Progenitor cell of endocrine pancreas (in vitro differentiated cells): ENCODE measurements at regions not wholly inside any gene's neighbourhood (a gene's known extent, or its start where the extent isn't known, plus 50 kb on each side); places are given as distances from the start of the nearest gene placed in this dataset.

Source experiments
- DNase-seq: peaks from one replicate; pipeline ENCODE4 v3.0.0; 2021; ENCODE audit warnings: low spot score; ENCODE audit not compliant: unreplicated experiment
- H3K27ac Mint-ChIP-seq: 2 replicates; pipeline ENCODE4 v1.8.0; 2021; ENCODE audit warnings: mild to moderate bottlenecking, moderate library complexity, mixed read lengths
- H3K27me3 Mint-ChIP-seq: 2 replicates; pipeline ENCODE4 v1.8.0; 2021; ENCODE audit warnings: mixed read lengths
- H3K36me3 Mint-ChIP-seq: 2 replicates; pipeline ENCODE4 v1.8.0; 2022; ENCODE audit warnings: mixed read lengths; ENCODE audit not compliant: insufficient read depth
- H3K4me1 Mint-ChIP-seq: 2 replicates; pipeline ENCODE4 v1.8.0; 2021; ENCODE audit warnings: low read depth, mixed read lengths
- H3K4me3 Mint-ChIP-seq: 2 replicates; pipeline ENCODE4 v1.8.0; 2021; ENCODE audit warnings: low read depth, mild to moderate bottlenecking, moderate library complexity, mixed read lengths
- H3K9me3 Mint-ChIP-seq: 2 replicates; pipeline ENCODE4 v1.8.0; 2021; ENCODE audit warnings: low read depth, mixed read lengths
- CTCF ChIP-seq: fragments of 200-600 bp; sonication (generic); IDR thresholded peaks from one replicate; pipeline ENCODE4 v1.5.0; 2021; ENCODE audit warnings: antibody characterized with exemption, mild to moderate bottlenecking; ENCODE audit not compliant: unreplicated experiment

GRCh38 chr2:7618031-7618430 is 700.8 kb downstream of the RNF144A start:
- no peaks in the 10 kb centered on the region for H3K36me3 Mint-ChIP-seq
- no peak for DNase-seq
- no peaks in the 10 kb centered on the region for H3K9me3 Mint-ChIP-seq
- no peak overlapping the region for H3K27ac Mint-ChIP-seq
- peaks cover 10% of the 10 kb centered on the region for H3K27me3 Mint-ChIP-seq
- no peaks in the 10 kb centered on the region for H3K4me1 Mint-ChIP-seq
- TF ChIP-seq CTCF: no peak
- H3K4me3 Mint-ChIP-seq: no peak overlapping the region

- no peaks in the 10 kb centered on the region for H3K9me3 Mint-ChIP-seq
- H3K4me1 Mint-ChIP-seq: no peaks in the 10 kb centered on the region
- H3K36me3 Mint-ChIP-seq: no peaks in the 10 kb centered on the region
- DNase-seq: no peak
- no peak for TF ChIP-seq CTCF
- no peak overlapping the region for H3K4me3 Mint-ChIP-seq
- peaks cover 6% of the 10 kb centered on the region for H3K27me3 Mint-ChIP-seq
- H3K27ac Mint-ChIP-seq: no peak overlapping the region
Observed at GRCh38 chr2:7619203-7619970, 702.2 kb downstream of the RNF144A start.

- Mint-ChIP-seq H3K4me3 (no peak overlapping the region), H3K4me1 (no peaks in the 10 kb centered on the region), H3K27ac (no peak overlapping the region), H3K9me3 (no peaks in the 10 kb centered on the region), H3K36me3 (no peaks in the 10 kb centered on the region), H3K27me3 (peaks cover 5% of the 10 kb centered on the region)
- TF ChIP-seq CTCF: no peak
- no peak for DNase-seq
Observed at GRCh38 chr2:7620255-7620654, 703.0 kb downstream of the RNF144A start.

GRCh38 chr2:7621018-7621814 is 704.0 kb downstream of the RNF144A start:
- no peak overlapping the region for H3K4me3 Mint-ChIP-seq
- DNase-seq: no peak
- no peak for TF ChIP-seq CTCF
- no peaks in the 10 kb centered on the region for H3K9me3 Mint-ChIP-seq
- H3K36me3 Mint-ChIP-seq: no peaks in the 10 kb centered on the region
- H3K27me3 Mint-ChIP-seq: peaks cover 2% of the 10 kb centered on the region
- H3K27ac Mint-ChIP-seq: no peak overlapping the region
- H3K4me1 Mint-ChIP-seq: no peaks in the 10 kb centered on the region

GRCh38 chr2:7625392-7626138 is 708.4 kb downstream of the RNF144A start:
- H3K27ac Mint-ChIP-seq: no peak overlapping the region
- no peaks in the 10 kb centered on the region for H3K9me3 Mint-ChIP-seq
- TF ChIP-seq CTCF: no peak
- no peak for DNase-seq
- no peak overlapping the region for H3K4me3 Mint-ChIP-seq
- H3K36me3 Mint-ChIP-seq: no peaks in the 10 kb centered on the region
- H3K4me1 Mint-ChIP-seq: no peaks in the 10 kb centered on the region
- H3K27me3 Mint-ChIP-seq: no peaks in the 10 kb centered on the region
